GM21390 (cell line): ENCODE measurements at regions not wholly inside any gene's neighbourhood (a gene's known extent, or its start where the extent isn't known, plus 50 kb on each side); places are given as distances from the start of the nearest gene placed in this dataset.
A peak's percentile ranks its signal among the peaks of the same experiment; 100 is the strongest.
"Not testable (repeated sequence)": the region's sequence is repeated elsewhere in the genome, so short reads cannot be mapped to it uniquely, and the experiment has no call there.

Experiments used
- ATAC-seq: cut with Tn5 transposase; IDR thresholded peaks from one replicate; pipeline ENCODE4 v1.9.1; 2021; ENCODE audit not compliant: unreplicated experiment

DNA sequence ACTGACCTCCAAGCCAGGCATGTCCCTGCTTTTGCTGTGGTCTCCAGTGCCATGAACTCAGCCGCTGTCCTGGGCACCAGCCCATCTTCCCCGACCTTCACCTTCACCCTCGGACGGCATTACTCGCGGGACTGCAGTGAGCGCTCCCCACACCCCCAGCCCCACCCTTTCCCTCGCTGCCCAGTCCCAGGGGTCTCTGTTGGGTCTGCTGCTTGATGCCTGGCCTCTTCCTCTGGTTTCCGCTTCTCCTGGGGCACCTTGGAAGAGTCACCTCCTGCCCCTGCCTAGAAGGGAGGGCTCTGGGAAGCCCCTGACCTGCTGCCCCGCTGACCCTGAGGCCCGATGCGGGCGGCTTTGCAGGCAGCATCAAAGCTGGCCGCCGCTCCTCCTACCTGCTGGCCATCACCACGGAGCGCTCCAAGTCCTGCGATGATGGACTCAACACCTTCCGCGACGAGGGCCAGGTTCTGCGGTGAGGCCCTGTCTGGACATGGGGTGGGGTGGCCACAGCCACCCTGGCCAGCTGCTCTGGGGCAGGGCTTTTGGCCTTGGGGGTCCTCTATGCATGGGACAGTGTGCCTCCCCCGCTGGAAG is 102.3 kb downstream of the ZNF267 start:
- ATAC-seq = not testable (repeated sequence)

DNA sequence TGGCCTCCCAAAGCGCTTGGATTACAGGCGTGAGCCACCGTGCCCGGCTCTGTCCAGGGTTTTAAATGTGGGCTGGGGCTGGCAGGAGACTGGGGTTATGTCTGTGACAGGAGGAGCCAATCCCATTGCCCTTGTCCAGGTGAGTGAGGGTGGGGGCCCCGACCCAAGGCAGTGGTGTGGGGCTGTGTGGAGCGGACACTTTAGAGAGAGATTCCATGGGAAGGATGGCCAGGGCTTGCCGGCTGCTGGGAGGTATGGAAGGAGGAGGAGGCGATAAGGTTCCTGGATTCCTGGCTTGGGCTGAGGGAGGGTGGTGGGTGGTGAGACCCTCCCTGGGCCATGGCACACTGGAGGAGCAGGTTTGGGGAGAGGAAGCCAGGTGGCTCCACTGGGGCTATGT is 104.9 kb downstream of the ZNF267 start:
- ATAC-seq = not testable (repeated sequence)

DNA sequence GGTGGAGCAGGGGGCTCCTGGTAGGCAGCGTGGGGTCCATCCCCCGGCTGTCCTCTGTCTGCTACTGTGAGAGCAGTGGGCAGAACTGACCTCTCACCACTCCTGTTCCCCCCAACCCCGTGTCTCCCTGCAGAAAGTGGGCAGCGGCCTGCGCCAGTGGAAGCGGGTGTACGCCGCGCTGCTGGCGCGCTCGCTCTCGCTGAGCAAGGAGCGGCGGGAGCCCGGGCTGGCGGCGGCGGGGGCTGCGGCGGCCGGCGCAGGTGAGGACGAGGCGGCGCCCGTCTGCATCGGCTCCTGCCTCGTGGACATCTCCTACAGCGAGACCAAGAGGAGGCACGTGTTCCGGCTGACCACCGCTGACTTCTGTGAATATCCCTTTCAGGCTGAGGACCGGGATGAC is 108.1 kb downstream of the ZNF267 start:
- not testable (repeated sequence) for ATAC-seq

DNA sequence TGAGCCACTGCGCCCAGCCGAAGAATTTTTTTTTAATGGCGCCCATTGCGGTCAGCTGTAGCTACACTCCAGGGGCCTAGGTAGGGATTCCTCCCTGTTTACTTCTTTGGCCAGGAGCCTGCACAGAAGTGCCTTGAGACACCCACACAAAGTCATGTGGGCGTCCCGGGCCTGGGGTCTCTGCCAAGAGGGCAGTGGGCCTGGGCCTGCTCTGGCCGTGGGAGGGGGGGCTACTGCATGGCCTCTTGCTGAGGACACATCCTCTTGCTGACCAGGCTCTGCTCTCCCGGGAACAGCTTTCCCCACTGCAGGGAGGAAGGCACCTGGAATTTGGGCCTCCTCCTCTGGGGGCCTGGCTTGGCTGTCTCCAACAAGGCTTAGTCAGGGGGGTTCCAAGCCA is 109.4 kb downstream of the ZNF267 start:
- ATAC-seq = not testable (repeated sequence)

DNA sequence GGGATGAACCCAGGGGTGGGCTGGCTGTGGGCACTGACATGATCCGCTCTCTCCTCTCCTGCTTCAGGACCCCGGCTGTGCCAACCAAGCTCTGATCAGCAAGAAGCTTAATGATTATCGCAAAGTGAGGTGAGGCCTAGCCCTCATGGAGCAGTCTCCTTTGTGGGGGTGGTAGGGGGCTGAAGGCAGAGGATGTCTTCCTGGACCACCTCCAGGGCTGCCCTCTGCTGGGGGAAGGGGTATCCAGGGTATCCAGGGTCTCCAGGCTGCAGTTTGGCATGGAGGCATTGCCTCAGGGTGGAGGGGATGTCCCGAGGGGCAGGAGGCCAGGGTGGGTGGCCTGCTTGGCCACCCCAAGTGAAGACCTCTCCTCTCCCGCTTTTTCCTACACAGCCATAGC is 110.1 kb downstream of the ZNF267 start:
- not testable (repeated sequence) for ATAC-seq

DNA sequence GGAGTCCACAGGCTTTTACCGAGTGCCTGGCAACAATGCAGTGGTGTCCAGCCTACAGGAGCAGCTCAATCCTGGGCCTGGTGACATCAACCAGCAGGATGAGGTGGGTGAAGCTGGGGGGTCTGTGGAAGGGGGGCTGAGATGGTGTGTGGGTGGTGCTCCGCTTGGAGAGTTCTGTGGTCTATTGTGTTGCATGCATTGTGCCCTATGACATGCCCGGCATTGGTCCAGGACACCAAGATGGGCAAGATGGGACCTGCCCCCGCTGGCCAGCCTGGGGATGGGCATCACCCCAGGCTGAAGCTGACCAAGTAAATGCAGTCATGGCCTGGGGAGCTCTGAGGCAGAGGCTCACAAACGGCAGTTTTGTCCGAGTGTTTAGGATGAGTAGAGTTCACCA is 113.3 kb downstream of the ZNF267 start:
- not testable (repeated sequence) for ATAC-seq

DNA sequence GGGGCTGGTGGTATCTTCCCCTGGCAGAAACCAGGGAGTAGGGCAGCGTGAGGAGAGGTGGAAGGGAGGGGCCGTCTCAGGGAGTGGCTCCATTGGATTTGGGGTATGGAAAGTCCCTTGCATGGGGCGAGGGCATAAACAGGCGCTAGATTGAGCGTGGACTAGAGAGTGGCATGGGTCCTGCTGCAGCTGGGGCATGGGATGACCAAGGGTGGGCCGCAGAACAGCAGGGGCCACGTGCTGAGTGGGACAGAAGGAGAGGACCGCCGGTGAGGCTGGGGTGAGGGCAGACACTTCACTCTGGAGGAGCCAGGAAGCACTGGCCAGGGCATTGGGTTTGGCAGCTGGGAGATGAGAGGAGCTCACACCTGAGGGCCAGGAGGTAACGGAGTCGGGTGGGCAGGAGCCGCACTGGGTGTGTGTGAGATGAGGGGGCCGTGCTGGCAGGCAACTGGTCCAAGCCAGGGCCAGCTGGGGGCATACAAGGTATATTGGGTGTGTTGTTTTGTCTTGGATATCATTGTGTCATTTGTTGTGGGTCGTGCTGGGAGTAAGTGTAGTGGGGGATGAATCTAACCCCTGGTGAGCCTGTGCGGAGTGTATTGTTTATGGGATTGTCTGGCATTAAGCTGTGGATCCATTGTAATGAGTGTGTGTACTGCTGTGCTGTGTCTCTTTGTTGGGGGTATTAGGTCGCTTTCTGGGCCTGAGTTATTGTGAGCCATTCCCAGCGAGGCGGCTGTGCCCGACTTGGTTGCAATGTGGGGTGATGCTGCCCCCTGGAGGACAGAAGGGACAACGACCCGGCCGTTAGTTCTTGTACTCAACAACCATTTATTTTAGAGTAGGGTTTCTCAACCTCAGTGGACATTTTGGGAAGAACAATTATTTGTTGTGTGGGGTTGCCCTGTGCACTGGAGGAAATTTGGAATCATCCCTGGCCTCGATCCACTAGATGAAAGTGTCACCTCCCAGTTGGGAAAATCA is 115.3 kb downstream of the ZNF267 start:
- peak; percentile 69 for ATAC-seq

DNA sequence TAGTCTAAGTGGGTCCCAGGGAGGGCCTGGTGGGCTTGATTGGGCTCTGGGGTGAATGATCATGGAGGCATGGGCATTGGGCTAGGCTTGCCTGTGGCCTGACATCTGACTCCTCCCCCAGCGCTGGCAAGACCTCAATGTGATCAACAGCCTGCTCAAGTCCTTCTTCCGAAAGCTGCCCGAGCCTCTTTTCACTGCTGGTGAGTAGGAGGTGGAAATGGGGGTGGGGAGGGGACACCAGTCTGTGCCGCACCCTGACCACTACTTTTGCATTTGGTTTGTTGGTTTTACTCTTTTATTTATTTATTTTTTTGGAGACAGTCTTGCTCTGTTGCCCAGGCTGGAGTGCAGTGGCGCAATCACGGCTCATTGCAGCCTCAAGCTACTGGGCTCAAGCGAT is 116.7 kb downstream of the ZNF267 start:
- ATAC-seq = not testable (repeated sequence)

DNA sequence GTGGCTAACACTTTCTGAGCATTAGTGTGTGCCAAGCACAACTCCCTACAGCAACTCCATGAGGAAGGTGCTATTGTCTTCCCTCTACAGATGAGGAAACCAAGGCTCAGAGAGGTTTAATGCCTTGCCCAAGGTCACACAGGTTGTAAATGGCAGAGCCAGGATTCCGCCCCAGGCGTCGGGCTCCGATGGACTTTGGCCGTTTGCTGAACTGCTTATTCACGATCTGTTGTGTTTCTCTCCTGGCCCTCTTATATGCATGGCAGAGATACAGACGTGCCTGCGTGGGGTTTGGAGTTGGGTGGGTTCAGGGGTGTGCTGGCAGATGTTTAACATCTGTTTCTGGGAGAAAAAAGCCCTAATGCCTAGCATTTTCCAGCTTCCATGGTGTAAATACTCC is 117.4 kb downstream of the ZNF267 start:
- ATAC-seq = not testable (repeated sequence)

DNA sequence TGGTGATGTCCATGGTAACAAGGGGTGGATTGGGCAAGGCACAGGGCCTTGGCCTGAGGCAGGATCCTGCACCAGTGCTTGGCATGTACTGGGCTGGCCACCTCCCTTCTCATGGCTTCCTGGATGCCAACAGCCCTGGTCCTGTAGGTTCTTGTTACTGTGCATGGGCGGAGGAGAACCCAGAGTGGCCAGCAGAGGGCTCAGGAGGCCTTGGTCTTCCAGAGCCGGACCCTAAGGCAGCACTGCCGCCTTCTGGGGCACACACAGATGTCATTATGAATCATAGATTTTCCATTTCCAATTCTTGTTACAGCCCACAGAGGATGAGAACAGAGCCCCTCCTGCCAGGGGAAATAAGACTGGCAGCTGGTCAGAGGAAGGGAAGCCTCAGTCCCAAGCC is 122.7 kb downstream of the ZNF267 start:
- not testable (repeated sequence) for ATAC-seq

DNA sequence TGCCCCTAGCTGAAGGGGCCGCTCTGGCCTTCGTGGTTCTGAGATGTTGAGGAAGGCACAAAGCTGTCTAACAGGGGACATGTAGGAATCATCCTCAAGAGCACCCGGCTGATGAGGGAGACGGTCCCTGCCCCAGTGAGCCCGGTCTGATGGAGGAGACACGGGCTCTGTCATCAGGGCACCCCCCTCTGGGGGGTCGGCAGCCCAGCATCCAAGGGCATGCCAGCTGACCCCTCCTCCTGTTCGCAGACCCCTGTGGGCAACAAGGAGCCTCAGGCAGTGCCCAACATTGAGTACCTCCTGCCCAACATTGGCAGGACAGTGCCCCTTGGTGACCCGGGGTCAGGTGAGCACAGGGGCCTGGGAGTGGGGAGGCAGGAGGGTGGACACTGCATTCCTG is 128.9 kb downstream of the ZNF267 start:
- ATAC-seq = not testable (repeated sequence)

DNA sequence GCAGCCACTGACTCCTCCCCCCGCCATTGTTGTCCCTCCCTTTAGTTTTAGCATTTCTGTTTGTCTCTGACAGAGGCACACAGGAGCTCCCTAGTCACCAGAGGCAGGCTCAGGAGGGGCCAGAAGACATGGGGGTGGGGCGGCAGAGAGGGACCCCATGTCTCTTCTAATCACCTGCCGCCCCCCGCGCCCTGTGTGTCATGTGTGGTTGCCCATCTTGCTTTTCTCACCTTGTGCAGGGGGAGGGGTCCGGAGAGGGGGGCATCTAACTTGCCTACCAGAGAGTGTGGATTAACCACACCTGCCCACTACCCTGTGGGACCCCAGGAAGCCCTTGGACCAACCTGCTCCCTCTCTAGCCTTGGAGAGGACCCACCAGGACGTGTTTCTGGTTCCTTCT is 130.2 kb downstream of the ZNF267 start:
- ATAC-seq = not testable (repeated sequence)

DNA sequence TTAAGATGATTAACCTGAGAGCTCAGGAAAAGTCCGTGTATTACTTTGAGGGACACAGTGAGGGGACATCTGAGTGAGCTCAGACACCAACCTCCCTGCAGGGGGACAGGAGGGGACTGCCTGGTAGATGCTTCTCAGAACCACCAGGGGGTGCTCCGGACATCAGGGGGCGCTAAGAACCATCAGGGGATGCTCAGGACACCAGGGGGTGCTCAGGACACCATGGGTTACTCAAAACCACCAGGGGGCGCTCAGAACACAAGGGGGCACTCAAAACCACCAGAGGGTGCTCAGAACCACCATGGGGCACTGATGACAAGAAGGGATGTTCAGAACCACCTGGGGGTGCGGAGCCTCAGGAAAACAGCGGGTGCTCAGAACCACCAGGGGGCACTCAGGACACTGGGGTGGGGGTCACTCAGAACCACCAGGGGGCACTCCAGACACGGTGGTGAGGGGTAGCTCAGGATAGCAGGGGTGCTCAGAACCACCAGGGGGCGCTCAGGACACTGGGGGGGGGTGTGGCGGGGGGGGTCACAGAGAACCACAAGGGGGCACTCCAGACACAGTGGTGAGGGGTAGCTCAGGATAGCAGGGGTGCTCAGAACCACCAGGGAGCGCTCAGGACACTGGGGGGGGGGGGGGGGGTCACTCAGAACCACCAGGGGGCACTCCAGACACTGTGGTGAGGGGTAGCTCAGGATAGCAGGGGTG is 165.3 kb downstream of the ZNF267 start:
- not testable (repeated sequence) for ATAC-seq

DNA sequence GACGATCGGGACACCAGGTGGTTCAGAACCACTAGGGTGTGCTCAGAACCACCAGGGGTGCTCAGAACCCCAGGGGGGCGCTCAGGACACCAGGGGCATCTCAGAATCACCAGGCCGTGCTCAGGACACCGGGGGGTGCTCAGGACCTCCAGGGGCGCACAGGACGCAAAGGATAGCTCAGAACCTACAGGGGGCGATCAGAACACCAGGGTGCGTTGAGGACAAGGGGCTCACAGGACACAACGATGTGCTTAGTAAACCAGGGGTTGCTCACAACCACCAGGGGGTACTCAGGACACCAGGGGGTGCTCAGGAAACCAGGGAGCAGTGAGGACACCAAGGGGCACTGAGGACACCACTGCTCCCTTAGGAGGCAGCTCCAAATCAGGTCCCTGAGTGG is 166.3 kb downstream of the ZNF267 start:
- not testable (repeated sequence) for ATAC-seq

DNA sequence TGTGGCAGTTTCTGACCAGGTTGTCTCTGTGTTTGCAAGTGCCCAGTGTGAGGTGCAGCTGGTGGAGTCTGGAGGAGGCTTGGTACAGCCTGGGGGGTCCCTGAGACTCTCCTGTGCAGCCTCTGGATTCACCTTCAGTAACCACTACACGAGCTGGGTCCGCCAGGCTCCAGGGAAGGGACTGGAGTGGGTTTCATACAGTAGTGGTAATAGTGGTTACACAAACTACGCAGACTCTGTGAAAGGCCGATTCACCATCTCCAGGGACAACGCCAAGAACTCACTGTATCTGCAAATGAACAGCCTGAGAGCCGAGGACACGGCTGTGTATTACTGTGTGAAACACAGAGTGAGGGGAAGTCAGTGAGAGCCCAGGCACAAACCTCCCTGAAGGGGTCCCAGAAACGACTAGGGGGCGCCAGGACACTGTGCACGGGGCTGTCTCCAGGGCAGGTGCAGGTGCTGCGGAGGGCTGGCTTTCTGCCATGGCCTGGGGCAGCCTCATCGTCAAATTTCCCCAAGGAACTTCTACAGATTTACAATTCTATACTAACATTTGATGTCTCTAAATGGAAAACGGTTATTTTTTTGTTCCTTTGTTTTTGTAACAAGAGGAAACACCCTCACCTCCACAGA is 187.0 kb upstream of the TP53TG3D start:
- not testable (repeated sequence) for ATAC-seq

DNA sequence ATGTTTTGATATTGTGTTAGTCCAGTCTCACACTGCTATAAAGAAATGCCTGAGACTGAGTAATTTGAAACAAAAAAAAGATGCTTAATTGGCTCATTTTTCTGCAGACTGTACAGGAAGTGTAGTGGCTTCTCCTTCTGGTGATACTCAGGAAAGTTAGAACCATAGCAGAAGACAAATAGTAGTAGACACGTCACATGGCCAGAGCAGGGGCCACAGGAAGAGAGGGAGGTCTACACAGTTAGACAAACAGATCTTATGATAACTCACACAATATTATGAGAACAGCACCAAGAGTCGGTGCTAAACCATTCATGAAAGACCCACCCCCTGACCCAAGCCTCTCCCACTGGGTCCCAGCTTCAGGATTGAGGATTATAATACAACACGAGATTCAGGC is 181.5 kb upstream of the TP53TG3D start:
- ATAC-seq = not testable (repeated sequence)

DNA sequence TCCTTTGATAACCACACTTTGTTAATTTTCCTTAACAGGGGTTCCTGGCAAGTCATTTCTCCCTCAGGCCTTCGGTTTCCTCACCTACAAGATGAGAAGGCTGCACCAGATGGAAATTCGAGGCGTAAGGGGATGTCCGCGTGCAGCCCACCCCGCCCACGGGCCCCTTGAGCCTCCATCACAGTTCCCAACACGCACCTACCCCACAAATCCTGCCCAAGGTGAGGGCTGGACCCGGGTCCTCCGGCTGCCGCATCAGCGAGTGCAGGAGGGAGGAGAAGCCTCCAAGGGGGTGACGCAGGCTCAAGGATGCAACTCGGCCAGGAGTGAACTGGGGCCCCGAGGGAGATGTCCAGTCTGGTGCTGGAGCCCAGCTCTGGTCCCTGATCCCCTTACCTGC is 169.2 kb upstream of the TP53TG3D start:
- ATAC-seq = not testable (repeated sequence)

DNA sequence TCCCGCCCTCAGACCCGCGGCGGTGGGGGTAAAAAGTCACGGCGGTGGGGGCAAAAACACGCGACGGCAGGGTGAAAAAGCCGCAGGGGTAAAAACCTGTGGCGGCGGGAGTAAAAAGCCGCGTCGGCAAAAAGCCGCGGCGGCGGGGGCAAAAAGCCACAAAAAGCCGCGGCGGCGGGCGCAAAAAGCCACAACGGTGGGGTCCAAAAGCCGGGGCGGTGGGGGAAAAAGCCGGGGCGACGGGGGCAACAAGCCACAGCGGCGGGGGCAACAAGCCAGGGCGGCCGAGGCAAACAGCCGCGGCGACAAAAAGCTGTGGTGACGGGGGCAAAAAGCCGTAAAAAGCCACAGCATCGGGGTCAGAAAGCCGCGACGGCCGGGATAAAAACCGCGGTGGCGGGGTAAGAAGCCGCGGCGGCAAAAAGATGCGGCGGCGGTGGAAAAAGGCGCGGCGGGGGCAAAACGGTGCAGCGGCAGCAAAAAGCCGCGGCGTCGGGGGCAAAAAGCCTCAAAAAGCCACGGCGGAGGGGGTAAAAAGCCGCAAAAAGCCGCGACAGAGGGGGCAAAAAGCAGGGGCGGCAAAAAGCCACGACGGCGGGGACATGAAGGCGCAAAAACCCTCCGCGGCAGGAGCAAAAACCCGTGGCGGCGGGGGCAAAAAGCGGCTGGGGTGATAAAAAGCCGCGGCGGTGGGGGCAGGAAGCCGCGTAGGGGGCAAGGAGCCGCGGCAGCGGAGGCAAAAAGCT is 168.3 kb upstream of the TP53TG3D start:
- not testable (repeated sequence) for ATAC-seq

DNA sequence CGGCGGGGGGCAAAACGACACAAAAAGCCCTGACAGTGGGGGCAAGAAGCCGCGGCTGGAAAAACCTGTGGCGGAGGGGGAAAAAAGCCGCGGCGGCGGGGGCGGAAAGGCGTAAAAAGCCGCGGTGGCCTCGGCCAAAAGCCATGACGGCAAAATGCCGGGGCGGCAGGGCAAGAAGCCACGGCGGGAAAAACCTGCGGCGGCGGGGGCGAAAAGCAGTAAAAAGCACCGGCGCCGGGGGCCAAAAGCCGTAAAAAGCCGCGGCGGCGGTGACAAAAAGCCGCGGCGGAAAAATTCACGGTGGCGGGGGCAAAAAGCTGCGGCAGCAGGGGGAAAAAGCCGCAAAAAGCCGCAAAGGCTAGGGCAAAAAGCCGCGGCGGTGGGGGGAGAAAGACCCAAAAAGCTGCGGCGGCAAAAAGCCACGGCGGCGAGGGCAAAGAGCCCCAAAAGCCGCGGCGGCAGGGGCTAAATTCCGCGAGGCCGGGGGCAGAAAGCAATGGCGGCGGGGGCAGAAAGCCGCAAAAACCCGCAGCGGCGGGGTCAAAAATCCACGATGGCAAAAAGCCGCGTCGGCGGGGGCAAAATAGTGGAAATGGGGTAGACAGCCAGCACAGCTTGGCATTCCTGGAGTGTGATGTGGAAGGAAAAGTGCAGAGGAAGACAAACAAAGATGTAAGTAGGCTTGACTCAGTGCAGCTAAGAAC is 167.5 kb upstream of the TP53TG3D start:
- not testable (repeated sequence) for ATAC-seq

DNA sequence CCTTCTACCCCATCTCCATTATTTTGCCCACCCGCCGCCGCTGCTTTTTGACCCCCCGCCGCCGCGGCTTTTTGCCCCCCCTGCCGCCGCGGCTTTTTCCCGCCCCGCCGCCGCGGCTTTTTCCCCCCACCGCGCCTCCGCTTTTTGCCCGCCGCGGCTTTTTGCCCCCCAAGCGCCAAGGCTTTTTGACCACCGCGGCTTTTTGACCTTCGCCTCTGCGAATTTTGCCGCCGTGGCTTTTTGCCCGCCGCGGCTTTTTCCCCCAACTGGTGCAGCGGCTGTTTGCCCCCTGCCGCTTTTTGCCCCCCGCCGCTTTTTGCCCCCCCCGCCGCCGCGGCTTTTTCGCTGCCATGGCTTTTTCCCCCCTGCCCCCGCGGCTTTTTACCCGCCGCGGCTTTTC is 137.5 kb upstream of the TP53TG3D start:
- not testable (repeated sequence) for ATAC-seq
